ENCODE measurements at regions not wholly inside any gene's neighbourhood (a gene's known extent, or its start where the extent isn't known, plus 50 kb on each side); places are given as distances from the start of the nearest gene placed in this dataset.
"Not testable (repeated sequence)": the region's sequence is repeated elsewhere in the genome, so short reads cannot be mapped to it uniquely, and the experiment has no call there.

GRCh38 chr16:33913601-33914000, 454.2 kb downstream of the TP53TG3F start:
- FAIRE-seq, result not testable (repeated sequence)

- not testable (repeated sequence) for FAIRE-seq
Measured at GRCh38 chr16:33920761-33921545, 461.5 kb downstream of the TP53TG3F start.

- FAIRE-seq, result not testable (repeated sequence)
Measured at GRCh38 chr16:33922914-33923313, 463.5 kb downstream of the TP53TG3F start.

GRCh38 chr16:33928026-33928425, 468.6 kb downstream of the TP53TG3F start:
- not testable (repeated sequence) for FAIRE-seq

GRCh38 chr16:33932191-33932590, 472.8 kb downstream of the TP53TG3F start:
- not testable (repeated sequence) for FAIRE-seq

- not testable (repeated sequence) for FAIRE-seq
Measured at GRCh38 chr16:33933039-33933438, 473.6 kb downstream of the TP53TG3F start.

- FAIRE-seq, result not testable (repeated sequence)
Measured at GRCh38 chr16:33935766-33936165, 476.4 kb downstream of the TP53TG3F start.

- not testable (repeated sequence) for FAIRE-seq
Measured at GRCh38 chr16:33938097-33938496, 478.7 kb downstream of the TP53TG3F start.

GRCh38 chr16:33961536-33961935, 502.1 kb downstream of the TP53TG3F start:
- FAIRE-seq, result not testable (repeated sequence)

- FAIRE-seq, result not testable (repeated sequence)
Measured at GRCh38 chr16:33965534-33965933, 506.1 kb downstream of the TP53TG3F start.

GRCh38 chr16:33966855-33967254, 507.4 kb downstream of the TP53TG3F start:
- not testable (repeated sequence) for FAIRE-seq

GRCh38 chr16:33974557-33974956, 515.1 kb downstream of the TP53TG3F start:
- FAIRE-seq, result not testable (repeated sequence)

GRCh38 chr16:33975744-33976143, 516.3 kb downstream of the TP53TG3F start:
- FAIRE-seq, result not testable (repeated sequence)

GRCh38 chr16:33976521-33976920, 517.1 kb downstream of the TP53TG3F start:
- not testable (repeated sequence) for FAIRE-seq

- FAIRE-seq, result not testable (repeated sequence)
Measured at GRCh38 chr16:33978784-33979183, 519.4 kb downstream of the TP53TG3F start.

- not testable (repeated sequence) for FAIRE-seq
Measured at GRCh38 chr16:33979613-33980012, 520.2 kb downstream of the TP53TG3F start.

- not testable (repeated sequence) for FAIRE-seq
Measured at GRCh38 chr16:33980736-33981135, 521.3 kb downstream of the TP53TG3F start.

GRCh38 chr16:33984428-33984827, 525.0 kb downstream of the TP53TG3F start:
- not testable (repeated sequence) for FAIRE-seq

- not testable (repeated sequence) for FAIRE-seq
Measured at GRCh38 chr16:33986521-33986920, 527.1 kb downstream of the TP53TG3F start.

GRCh38 chr16:33987348-33987963, 528.0 kb downstream of the TP53TG3F start:
- FAIRE-seq, result not testable (repeated sequence)

GRCh38 chr16:33988012-33988411, 528.6 kb downstream of the TP53TG3F start:
- FAIRE-seq, result not testable (repeated sequence)

GRCh38 chr16:33990488-33990887, 531.1 kb downstream of the TP53TG3F start:
- FAIRE-seq, result not testable (repeated sequence)

- not testable (repeated sequence) for FAIRE-seq
Measured at GRCh38 chr16:33992513-33993177, 533.2 kb downstream of the TP53TG3F start.

All from endometrium (tissue), 2 donors.